HG02943 (cell line): ENCODE measurements at regions not wholly inside any gene's neighbourhood (a gene's known extent, or its start where the extent isn't known, plus 50 kb on each side); places are given as distances from the start of the nearest gene placed in this dataset.

Experiments used
- ATAC-seq: cut with Tn5 transposase; IDR thresholded peaks from one replicate; pipeline ENCODE4 v1.9.1; 2021; ENCODE audit warnings: mild to moderate bottlenecking, low read depth, moderate library complexity; ENCODE audit not compliant: unreplicated experiment

DNA sequence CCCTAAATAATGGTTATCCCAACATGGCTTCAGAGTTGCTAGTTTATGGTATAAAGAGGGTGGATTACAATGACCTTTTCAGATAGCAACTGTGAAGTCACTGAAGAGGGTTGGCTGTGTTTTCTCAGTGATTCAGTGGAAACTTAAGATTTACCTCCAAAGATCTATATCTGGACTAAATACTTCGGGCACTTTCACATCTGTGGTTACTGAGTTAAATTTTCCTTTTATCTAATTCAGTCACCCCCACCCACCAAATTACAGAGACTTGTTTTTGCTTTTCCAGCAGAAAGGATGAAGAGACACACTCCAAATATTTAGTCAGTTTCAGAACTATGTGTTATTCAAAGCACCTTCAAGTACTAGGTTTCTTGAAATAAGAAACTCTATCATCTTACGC is 573.2 kb downstream of the CCDC171 start:
- no peak for ATAC-seq

GRCh38 chr9:16128003-16128402 is 575.2 kb downstream of the CCDC171 start:
- ATAC-seq: no peak

DNA sequence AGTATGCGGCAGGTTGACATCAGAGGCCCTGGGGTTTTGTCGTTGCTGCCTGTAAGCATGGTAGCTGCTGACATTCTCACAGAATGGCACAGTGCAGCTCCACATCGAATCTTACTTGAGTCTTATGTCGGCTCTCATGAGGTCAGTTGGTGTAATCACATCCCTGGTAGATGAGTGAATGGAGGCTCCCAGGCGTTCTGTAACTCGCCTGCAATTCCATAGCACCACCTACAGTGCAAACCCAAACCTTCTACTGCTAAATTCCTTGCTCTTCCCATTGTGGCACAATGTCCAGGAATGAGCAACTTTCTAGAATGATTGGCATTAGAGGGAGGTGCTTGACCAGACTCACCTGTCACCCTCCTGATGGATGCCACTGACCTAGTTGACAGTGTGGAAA is 578.4 kb downstream of the CCDC171 start:
- no peak for ATAC-seq

- no peak for ATAC-seq
Measured at GRCh38 chr9:16132513-16132912, 579.7 kb downstream of the CCDC171 start.

DNA sequence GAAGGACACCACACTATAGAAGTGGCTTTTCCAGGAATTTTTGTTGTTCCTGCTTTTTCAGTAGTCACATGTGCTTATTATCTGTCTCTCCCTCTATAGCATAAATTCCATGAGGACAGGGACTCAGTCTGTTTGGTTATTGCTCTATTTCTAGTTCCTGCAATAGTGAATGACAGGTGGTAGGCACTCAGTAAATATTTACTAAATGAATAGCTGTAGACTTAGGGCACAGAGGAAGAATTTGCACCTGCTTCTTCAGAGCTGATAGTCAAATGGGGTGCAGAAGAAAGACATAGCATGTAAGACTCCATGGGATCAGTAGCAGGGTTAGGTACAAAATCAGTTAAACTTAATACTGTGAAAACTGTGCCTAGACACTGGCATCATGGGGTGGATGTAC is 580.2 kb downstream of the CCDC171 start:
- ATAC-seq: no peak

DNA sequence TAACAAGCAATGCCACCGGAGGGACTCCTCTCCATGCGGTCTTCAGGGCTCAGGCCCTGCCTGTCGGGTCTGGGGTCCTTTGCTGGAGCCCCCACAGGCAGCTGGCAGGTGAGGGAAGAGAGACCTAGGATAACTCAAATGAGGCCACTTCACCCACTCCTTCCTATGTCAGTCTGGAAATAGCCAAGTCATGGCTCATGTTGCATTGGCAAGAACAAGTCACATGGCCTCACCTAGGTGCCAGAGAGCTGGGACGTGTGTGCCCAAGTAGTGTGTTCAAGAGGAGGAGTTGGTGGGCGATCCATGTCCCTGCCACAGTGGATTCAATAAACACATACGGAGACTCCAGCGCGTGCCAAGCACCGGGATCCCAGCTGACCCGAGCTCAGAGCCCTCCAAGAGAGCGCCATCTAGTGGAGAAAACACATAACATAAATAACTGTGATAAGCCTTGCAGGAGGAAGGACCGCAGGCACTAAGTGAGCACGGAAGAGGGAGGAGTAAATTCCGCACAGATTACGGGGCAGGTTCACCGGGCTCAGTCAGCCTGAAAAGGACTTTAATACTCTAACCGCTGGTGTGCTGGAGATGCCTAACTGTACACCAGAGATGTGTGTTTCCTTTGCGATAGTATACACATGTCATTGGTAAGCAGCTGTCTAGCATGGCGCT is 580.8 kb downstream of the CCDC171 start:
- no peak for ATAC-seq

DNA sequence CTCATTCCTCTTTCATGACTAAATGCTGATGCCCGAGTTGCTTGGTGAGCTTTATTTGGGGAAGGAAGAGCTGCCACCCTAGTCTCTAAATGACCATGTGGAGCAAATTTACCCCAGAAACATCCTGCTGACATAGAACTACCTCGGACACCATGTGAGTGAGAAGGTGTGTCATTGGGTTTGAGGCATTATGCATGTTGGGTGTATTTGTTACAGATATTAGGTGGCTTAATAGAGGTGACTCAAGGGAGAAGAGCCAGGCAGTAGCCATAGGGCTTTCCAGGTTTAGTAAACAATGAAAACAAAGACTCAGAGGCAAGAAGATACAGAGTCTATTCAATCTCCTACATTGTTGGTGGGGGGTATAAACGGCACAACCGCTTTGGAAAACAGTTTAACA is 581.5 kb downstream of the CCDC171 start:
- no peak for ATAC-seq

DNA sequence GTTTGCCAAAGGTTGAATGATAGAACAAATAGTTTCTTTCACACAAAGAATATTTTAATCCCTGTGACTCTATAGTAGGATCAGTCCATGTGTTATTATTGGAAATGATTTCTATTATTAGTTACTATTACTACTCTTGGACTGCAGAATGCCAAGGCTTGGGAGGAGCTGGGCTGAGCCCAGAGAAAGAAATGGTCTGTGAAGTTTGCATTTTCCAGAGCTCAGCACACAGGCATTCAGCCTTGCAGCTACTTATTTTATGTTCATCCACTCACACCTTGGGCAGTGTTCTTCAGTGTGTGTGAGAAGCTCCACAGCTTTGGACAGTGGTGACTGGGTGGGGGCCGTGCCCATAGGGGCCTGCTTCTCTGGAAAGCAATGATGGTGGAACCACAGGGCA is 583.1 kb downstream of the CCDC171 start:
- ATAC-seq: no peak

DNA sequence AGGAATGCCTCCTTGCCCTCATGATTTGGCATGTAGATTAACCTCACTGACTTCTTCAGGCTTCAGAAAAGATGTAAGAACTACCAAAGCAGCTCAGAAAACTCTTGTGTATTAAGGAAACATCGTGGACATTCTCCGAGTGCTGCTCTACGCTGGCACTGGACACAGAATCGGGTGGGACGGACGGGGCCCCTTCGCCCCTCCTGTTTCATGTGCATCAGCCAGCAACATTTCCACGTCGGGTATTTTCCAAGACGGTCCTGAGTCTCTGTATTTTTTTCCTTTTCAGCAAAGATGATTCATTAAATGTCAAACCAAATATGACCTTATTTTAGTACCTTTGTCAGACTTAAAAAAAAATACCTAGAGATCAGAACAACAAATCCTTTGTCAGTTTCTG is 583.6 kb downstream of the CCDC171 start:
- ATAC-seq: no peak

DNA sequence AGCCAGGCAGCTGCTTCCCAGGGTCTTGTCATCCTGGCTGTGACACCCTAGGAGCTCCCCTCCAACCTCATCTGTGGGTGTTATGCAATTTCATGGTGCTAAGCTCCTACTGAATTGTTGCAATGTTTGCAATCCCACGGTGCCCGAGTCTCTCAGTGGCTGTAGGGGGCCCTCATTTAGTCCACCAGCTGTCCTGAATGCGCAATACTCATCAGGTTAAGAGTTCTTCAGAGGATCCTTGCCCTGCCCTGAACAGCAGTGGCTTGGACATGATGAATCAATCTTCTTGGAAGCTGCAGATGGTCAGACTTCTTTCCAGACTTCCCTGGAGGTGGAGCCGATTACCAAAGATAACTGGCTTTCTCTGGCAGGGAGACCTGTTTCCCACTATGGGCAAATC is 584.1 kb downstream of the CCDC171 start:
- ATAC-seq: no peak

- no peak for ATAC-seq
Measured at GRCh38 chr9:16138561-16139491, 586.0 kb downstream of the CCDC171 start.

- no peak for ATAC-seq
Measured at GRCh38 chr9:16139774-16140173, 586.9 kb downstream of the CCDC171 start.

- no peak for ATAC-seq
Measured at GRCh38 chr9:16143310-16143709, 590.5 kb downstream of the CCDC171 start.

DNA sequence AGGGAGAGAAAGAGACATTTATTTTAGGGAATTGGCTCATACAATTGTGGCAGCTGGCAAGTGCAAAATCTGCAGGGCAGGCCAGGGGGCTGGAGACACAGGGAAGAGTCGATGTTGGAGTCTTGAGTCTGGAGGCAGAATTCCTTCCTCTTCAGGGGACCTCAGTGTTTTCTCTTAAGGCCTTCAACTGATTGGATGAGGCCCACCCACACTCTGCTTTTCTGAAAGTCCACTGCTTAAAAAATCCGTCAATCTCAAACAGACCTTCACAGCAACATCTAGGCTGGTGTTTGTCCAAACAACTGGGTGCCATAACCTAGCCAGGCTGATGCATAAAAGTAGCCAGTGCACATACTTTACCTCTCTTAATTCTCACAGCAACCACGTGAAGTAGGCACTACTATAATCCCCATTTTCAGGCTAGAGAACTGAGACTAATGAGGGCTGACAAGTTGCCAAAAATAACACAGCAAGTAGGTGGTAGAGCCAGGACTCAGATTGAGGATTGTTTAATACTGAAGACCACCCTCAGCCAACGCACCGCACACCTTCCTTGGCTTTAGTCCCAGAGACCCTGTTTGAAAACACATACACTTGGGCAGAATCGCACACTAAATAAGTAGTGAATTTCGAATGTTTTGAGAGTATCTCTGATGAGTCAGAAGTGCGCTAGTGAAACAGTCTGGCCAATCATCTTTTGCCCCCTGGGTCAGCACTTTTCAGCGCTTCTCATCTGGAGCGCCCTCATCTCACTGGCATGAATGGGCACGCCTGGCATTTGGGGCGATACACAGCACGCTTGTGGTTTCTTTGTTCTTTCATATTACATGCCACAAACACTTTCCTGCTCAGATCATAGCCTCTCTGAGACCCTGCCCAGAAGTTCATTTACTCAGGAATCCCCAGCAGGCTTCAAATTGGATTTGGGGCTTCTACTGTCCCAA is 591.4 kb downstream of the CCDC171 start:
- no peak for ATAC-seq

DNA sequence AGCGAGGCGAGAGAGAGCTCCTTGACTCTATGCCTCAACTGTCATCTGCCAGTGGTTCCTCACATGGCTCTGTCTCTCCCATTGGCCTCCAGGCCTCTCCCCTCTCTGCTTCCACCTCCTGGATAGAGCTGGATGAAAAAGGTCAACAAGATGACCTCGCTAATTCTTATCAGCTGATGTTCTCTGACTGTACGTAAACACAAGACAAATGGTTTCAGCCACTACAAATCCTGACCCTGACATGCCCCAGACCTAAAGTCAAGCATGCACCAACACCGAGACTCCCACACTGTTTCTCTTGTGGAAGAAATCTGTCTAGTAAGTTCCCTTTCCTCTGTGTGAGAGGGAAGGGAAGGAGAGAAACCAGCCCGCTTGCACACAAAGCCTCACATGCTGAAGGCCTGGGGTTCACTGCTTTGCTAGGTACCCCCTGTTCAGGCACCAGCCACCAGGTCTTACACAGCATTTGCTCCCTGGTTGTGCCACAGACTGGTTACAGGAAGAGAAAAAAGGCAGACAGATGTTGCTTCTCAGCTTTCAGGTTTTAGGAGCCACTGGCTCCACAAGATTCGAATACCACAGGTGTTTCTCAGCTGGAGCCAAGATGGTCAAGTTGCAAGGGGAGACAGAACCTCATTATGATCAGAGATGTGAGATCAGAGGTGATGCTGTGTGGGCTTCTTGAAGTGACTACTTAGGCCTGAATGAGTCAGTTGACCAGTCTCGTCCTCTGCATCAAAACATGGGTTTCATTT is 592.5 kb downstream of the CCDC171 start:
- no peak for ATAC-seq

- ATAC-seq: no peak
Measured at GRCh38 chr9:16147726-16148125, 594.9 kb downstream of the CCDC171 start.

GRCh38 chr9:16150501-16150900 is 597.7 kb downstream of the CCDC171 start:
- ATAC-seq: no peak

GRCh38 chr9:16150938-16151650 is 598.3 kb downstream of the CCDC171 start:
- no peak for ATAC-seq

- ATAC-seq: no peak
Measured at GRCh38 chr9:16152276-16153101, 599.6 kb downstream of the CCDC171 start.
